H1 (cell line): ENCODE measurements at regions not wholly inside any gene's neighbourhood (a gene's known extent, or its start where the extent isn't known, plus 50 kb on each side); places are given as distances from the start of the nearest gene placed in this dataset.

ENCODE experiments used
- CTCF ChIA-PET: fragments of 300-600 bp; sonication (Branson Sonifier 250); formaldehyde crosslinking; loops from one replicate; lab custom pipeline; 2021; ENCODE audit not compliant: partially characterized antibody; lab: Charles Lee
- POLR2A ChIA-PET: fragments of 300-600 bp; sonication (Branson Sonifier 250); formaldehyde crosslinking; loops from one replicate; lab custom pipeline; 2021; ENCODE audit warnings: inconsistent platforms; ENCODE audit not compliant: partially characterized antibody; lab: Charles Lee
- DNase-seq, 2 experiments: peaks; one replicate each; pipeline versions ENCODE4 v3.0.0 to v3.0.0-alpha.2; 2010 to 2022; ENCODE audit warnings: low spot score in 2 of 2, low read depth in 1 of 2, mixed read lengths in 1 of 2
- FAIRE-seq: peaks from 2 replicates; lab custom pipeline; 2011; peaks lifted over from hg19 to GRCh38; lab: Jason Lieb, UNC
- H2AFZ ChIP-seq: 2 replicates; pipeline ENCODE4 v1.8.1; 2012; ENCODE audit warnings: low read length, inconsistent platforms
- H2AK5ac ChIP-seq: 2 replicates; pipeline ENCODE4 v1.6.1; 2013; ENCODE audit warnings: low read depth, low read length
- H2BK120ac ChIP-seq: replicated peaks from 2 replicates; pipeline ENCODE3; 2013; ENCODE audit warnings: low read depth, low read length, inconsistent platforms
- H2BK12ac ChIP-seq: 2 replicates; pipeline ENCODE4 v1.6.1; 2013; ENCODE audit warnings: low read depth, low read length
- H2BK15ac ChIP-seq: 2 replicates; pipeline ENCODE4 v1.6.1; 2013; ENCODE audit warnings: low read length
- H2BK20ac ChIP-seq: 2 replicates; pipeline ENCODE4 v1.6.1; 2013; ENCODE audit warnings: low read length
- H2BK5ac ChIP-seq: 2 replicates; pipeline ENCODE4 v1.6.1; 2013; ENCODE audit warnings: low read depth, low read length
- H3K14ac ChIP-seq: 2 replicates; pipeline ENCODE4 v1.6.1; 2013; ENCODE audit warnings: inconsistent platforms; ENCODE audit not compliant: insufficient read length
- H3K18ac ChIP-seq: 2 replicates; pipeline ENCODE4 v1.6.1; 2013; ENCODE audit warnings: low read length; ENCODE audit errors: extremely low read depth
- H3K23ac ChIP-seq: 2 replicates; pipeline ENCODE4 v1.6.1; 2013; ENCODE audit warnings: inconsistent platforms; ENCODE audit not compliant: insufficient read length
- H3K23me2 ChIP-seq: 2 replicates; pipeline ENCODE4 v1.6.1; 2013; ENCODE audit warnings: low read depth, low read length
- H3K27ac ChIP-seq: 2 replicates; pipeline ENCODE4 v1.6.1; 2011; ENCODE audit warnings: low read depth, low read length, inconsistent platforms
- H3K27me3 ChIP-seq, 4 experiments: replicated peaks in 1 of 4; 1 replicate in 1 of 4; 2 replicates in 3 of 4; pipeline versions ENCODE4 v1.6.1 to v1.8.1; 2011 to 2013; ENCODE audit warnings: low read length in 3 of 4, mild to moderate bottlenecking in 3 of 4, inconsistent platforms in 2 of 4, mixed read lengths in 2 of 4, moderate library complexity in 1 of 4; ENCODE audit not compliant: control insufficient read depth in 3 of 4, insufficient read depth in 3 of 4; ENCODE audit errors: extremely low read depth in 1 of 4
- H3K36me3 ChIP-seq, 4 experiments: 2 replicates each; pipeline versions ENCODE4 v1.6.1 to v1.8.1; 2011 to 2013; ENCODE audit warnings: mild to moderate bottlenecking in 4 of 4, low read length in 3 of 4, moderate library complexity in 2 of 4, control low read depth in 1 of 4, inconsistent platforms in 1 of 4; ENCODE audit not compliant: insufficient read depth in 4 of 4, control insufficient read depth in 2 of 4
- H3K4ac ChIP-seq: replicated peaks from 2 replicates; pipeline ENCODE3; 2013; ENCODE audit warnings: low read length, low read depth, mixed read lengths, inconsistent platforms; ENCODE audit not compliant: insufficient read length
- H3K4me1 ChIP-seq, 4 experiments: replicated peaks in 1 of 4; 1 replicate in 1 of 4; 2 replicates in 3 of 4; pipeline versions ENCODE4 v1.6.1 to v1.8.1; 2011 to 2013; ENCODE audit warnings: low read length in 3 of 4, inconsistent platforms in 2 of 4, mixed read lengths in 1 of 4; ENCODE audit not compliant: insufficient read depth in 4 of 4, control insufficient read depth in 3 of 4
- H3K4me2 ChIP-seq, 2 experiments: 2 replicates each; pipeline versions ENCODE4 v1.6.1 to v1.8.1; 2011 to 2013; ENCODE audit warnings: low read depth in 2 of 2, low read length in 2 of 2, control low read depth in 1 of 2, inconsistent platforms in 1 of 2, mild to moderate bottlenecking in 1 of 2; ENCODE audit not compliant: insufficient read depth in 1 of 2
- H3K4me3 ChIP-seq, 4 experiments: fragments of 200-600, 300-600 bp in 1 of 4; sonication (generic), shearing (Covaris generic), sonication (Bioruptor Twin) in 1 of 4; 2 replicates each; pipeline versions ENCODE4 v1.5.1 to v1.8.1; 2011 to 2016; ENCODE audit warnings: low read length in 4 of 4, low read depth in 3 of 4, control low read depth in 2 of 4, inconsistent platforms in 2 of 4, mild to moderate bottlenecking in 2 of 4, mixed read lengths in 1 of 4, moderate library complexity in 1 of 4; ENCODE audit not compliant: insufficient read depth in 2 of 4; ENCODE audit errors: extremely low read depth in 1 of 4
- H3K56ac ChIP-seq: replicated peaks from 2 replicates; pipeline ENCODE3; 2013; ENCODE audit warnings: low read depth, mild to moderate bottlenecking, mixed read lengths, low read length, inconsistent platforms; ENCODE audit not compliant: insufficient read length
- H3K79me1 ChIP-seq: 2 replicates; pipeline ENCODE4 v1.6.1; 2013; ENCODE audit warnings: low read depth, low read length, control low read depth
- H3K79me2 ChIP-seq, 2 experiments: 2 replicates each; pipeline versions ENCODE4 v1.6.1 to v1.8.1; 2012 to 2013; ENCODE audit warnings: low read length in 2 of 2, mild to moderate bottlenecking in 2 of 2, inconsistent platforms in 1 of 2; ENCODE audit not compliant: insufficient read depth in 2 of 2, control insufficient read depth in 1 of 2
- H3K9ac ChIP-seq, 4 experiments: replicated peaks in 1 of 4; 1 replicate in 1 of 4; 2 replicates in 3 of 4; pipeline versions ENCODE4 v1.6.1 to v1.8.1; 2011 to 2013; ENCODE audit warnings: low read depth in 3 of 4, low read length in 3 of 4, control low read depth in 2 of 4, mild to moderate bottlenecking in 2 of 4, moderate library complexity in 2 of 4, inconsistent platforms in 1 of 4; ENCODE audit errors: extremely low read depth in 1 of 4
- H3K9me3 ChIP-seq, 2 experiments: 2 replicates each; pipeline versions ENCODE4 v1.6.1 to v1.8.1; 2012 to 2013; ENCODE audit warnings: mild to moderate bottlenecking in 2 of 2, moderate library complexity in 2 of 2, control low read depth in 1 of 2, inconsistent platforms in 1 of 2, low read depth in 1 of 2, low read length in 1 of 2, mixed read lengths in 1 of 2; ENCODE audit not compliant: insufficient read depth in 2 of 2
- H4K20me1 ChIP-seq, 2 experiments: replicated peaks in 1 of 2; 2 replicates each; pipeline versions ENCODE3 to v1.8.1; 2011 to 2013; ENCODE audit warnings: inconsistent platforms in 2 of 2, low read length in 2 of 2, mild to moderate bottlenecking in 1 of 2; ENCODE audit not compliant: insufficient read depth in 2 of 2, control insufficient read depth in 1 of 2
- H4K5ac ChIP-seq: 2 replicates; pipeline ENCODE4 v1.6.1; 2013; ENCODE audit warnings: low read length, low read depth, mixed read lengths, inconsistent platforms; ENCODE audit not compliant: insufficient read length
- H4K8ac ChIP-seq: 2 replicates; pipeline ENCODE4 v1.8.0; 2013; ENCODE audit warnings: mild to moderate bottlenecking, moderate library complexity, low read length, inconsistent platforms; ENCODE audit not compliant: insufficient read depth; ENCODE audit errors: extremely low read depth
- H4K91ac ChIP-seq: replicated peaks from 2 replicates; pipeline ENCODE3; 2013; ENCODE audit warnings: low read length, mixed read lengths, inconsistent platforms; ENCODE audit not compliant: insufficient read length
- ASH2L ChIP-seq: fragments of 200-600, 300-600 bp; sonication (generic); IDR thresholded peaks from one replicate; pipeline ENCODE4 v1.7.1; 2017; ENCODE audit warnings: low read length
- CBX8 ChIP-seq: fragments of 300-800, 300-1000 bp; sonication (generic); IDR thresholded peaks from 2 replicates; pipeline ENCODE4 v1.7.1; 2016; ENCODE audit warnings: low read depth, low read length, borderline replicate concordance
- JUN ChIP-seq: IDR thresholded peaks from 2 replicates; pipeline ENCODE4 v1.6.1; 2011; ENCODE audit warnings: low read depth, mild to moderate bottlenecking, improper control_type of control experiment, low read length
- JUND ChIP-seq: IDR thresholded peaks from 2 replicates; pipeline ENCODE4 v1.6.1; 2011; ENCODE audit warnings: mild to moderate bottlenecking, improper control_type of control experiment, low read length
- NRF1 ChIP-seq: IDR thresholded peaks from 2 replicates; pipeline ENCODE4 v1.6.1; 2011; ENCODE audit warnings: mild to moderate bottlenecking, low read depth, low read length, improper control_type of control experiment
- RAD21 ChIP-seq, 2 experiments: IDR thresholded peaks in 1 of 2; conservative IDR thresholded peaks in 1 of 2; 2 replicates each; pipeline ENCODE4 v1.6.1; 2011; ENCODE audit warnings: low read depth in 2 of 2, low read length in 2 of 2, improper control_type of control experiment in 1 of 2, inconsistent platforms in 1 of 2, mild to moderate bottlenecking in 1 of 2, moderate library complexity in 1 of 2
- RFX5 ChIP-seq: IDR thresholded peaks from 2 replicates; pipeline ENCODE4 v1.6.1; 2011; ENCODE audit warnings: low read depth, low read length, improper control_type of control experiment, borderline replicate concordance
- RNF2 ChIP-seq: fragments of 200-900, 300-1000 bp; sonication (generic); IDR thresholded peaks from 2 replicates; pipeline ENCODE4 v1.7.1; 2016; ENCODE audit warnings: borderline replicate concordance, low read depth, mild to moderate bottlenecking, antibody characterized with exemption, low read length; ENCODE audit not compliant: poor library complexity, severe bottlenecking; ENCODE audit errors: missing control alignments
- RXRA ChIP-seq: IDR thresholded peaks from 2 replicates; pipeline ENCODE4 v1.6.1; 2011; ENCODE audit warnings: low read depth, mild to moderate bottlenecking, low read length, moderate library complexity; ENCODE audit not compliant: insufficient read depth
- SRF ChIP-seq: IDR thresholded peaks from 2 replicates; pipeline ENCODE4 v1.6.1; 2011; ENCODE audit warnings: mild to moderate bottlenecking, low read depth, low read length, moderate library complexity
- TAF1 ChIP-seq: IDR thresholded peaks from 2 replicates; pipeline ENCODE4 v1.6.1; 2011; ENCODE audit warnings: mild to moderate bottlenecking, low read depth, low read length
- TBP ChIP-seq: IDR thresholded peaks from 2 replicates; pipeline ENCODE4 v1.6.1; 2011; ENCODE audit warnings: low read depth, low read length, improper control_type of control experiment
- WGBS, 2 experiments: shearing (Covaris generic) in 1 of 2; methylation state at CpG; one replicate each; pipeline versions ENCODE4 v1.1.6 to v1.1.7; 2013 to 2015; ENCODE audit warnings: low lambda C conversion rate in 2 of 2, mixed read lengths in 2 of 2, inconsistent platforms in 1 of 2, low coverage in 1 of 2, missing lambda C conversion rate in 1 of 2; ENCODE audit not compliant: insufficient replicate concordance in 2 of 2, insufficient coverage in 1 of 2, insufficient read length in 1 of 2; ENCODE audit errors: extremely low coverage in 1 of 2, missing lambda C conversion rate in 1 of 2; 5-methylcytosine and 5-hydroxymethylcytosine counted together

DNA sequence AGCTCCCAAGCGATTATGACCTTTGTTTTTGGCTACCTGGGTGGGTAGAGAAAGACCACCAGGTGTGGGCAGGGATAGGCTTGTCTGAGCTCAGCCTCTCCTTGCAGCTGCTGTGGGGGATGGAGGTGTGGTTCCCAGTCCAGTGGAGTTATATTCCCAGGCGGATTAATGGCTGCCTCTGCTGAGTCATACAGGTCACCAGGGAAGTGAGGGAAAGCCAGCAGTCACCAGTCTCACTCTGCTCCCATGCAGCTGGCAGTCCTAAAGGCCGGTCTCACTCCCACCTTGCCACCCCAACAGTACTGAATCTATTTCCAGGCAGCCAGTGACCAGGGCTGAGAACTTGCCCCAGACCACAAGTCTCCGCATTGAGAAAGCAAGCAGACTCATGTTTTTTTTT is 399.2 kb downstream of the VRK1 start:
- Histone ChIP-seq H4K20me1 (no peaks in the 10 kb centered on the region), H2BK5ac (no peak overlapping the region), H3K27ac (no peak overlapping the region), H2BK12ac (no peak overlapping the region), H2BK20ac (no peak overlapping the region), H3K9me3 (no peaks in the 10 kb centered on the region), H3K23ac (no peak overlapping the region), H3K4ac (no peak overlapping the region), H3K79me2 (no peaks in the 10 kb centered on the region), H2BK120ac (no peak overlapping the region), H3K79me1 (no peaks in the 10 kb centered on the region), H2AK5ac (no peak overlapping the region), H3K4me3 (no peak overlapping the region), H2BK15ac (no peak overlapping the region), H3K27me3 (no peaks in the 10 kb centered on the region), H3K4me1 (no peaks in the 10 kb centered on the region), H3K56ac (no peak overlapping the region), H3K18ac (no peak overlapping the region), H4K8ac (no peak overlapping the region), H3K23me2 (no peaks in the 10 kb centered on the region), H4K5ac (no peak overlapping the region), H3K14ac (no peak overlapping the region), H3K4me2 (no peak overlapping the region), H3K36me3 (no peaks in the 10 kb centered on the region), H3K9ac (no peak overlapping the region), H4K91ac (no peak overlapping the region), H2AFZ (no peak overlapping the region)
- POLR2A ChIA-PET, result no interaction called here
- 98% methylated on average over 4 of the region's 4 CpGs; no CpG with 5 or more reads in 1 of the 2 experiments for WGBS, 2 experiments
- CTCF ChIA-PET, result interaction anchor here (1.9 kb wide), 1 partner anchor 12 kb away, joined by 5 read pairs; no protein-coding TSS in a partner anchor
- DNase-seq, result no peak
- no peak for FAIRE-seq
- TF ChIP-seq RFX5 (no peak), JUN (no peak), ASH2L (no peak), RNF2 (no peak), NRF1 (no peak), RXRA (no peak), TBP (no peak), SRF (no peak), CBX8 (no peak), JUND (no peak), TAF1 (no peak), RAD21 (IDR thresholded peaks at IDR 0.05 in 1 of 2, conservative IDR thresholded peaks at IDR 0.05 in 1 of 2; ENCODE audit: low read depth in 2 of 2, low read length in 2 of 2) (no peak)
